ENCODE measurements at regions not wholly inside any gene's neighbourhood (a gene's known extent, or its start where the extent isn't known, plus 50 kb on each side); places are given as distances from the start of the nearest gene placed in this dataset.

DNA sequence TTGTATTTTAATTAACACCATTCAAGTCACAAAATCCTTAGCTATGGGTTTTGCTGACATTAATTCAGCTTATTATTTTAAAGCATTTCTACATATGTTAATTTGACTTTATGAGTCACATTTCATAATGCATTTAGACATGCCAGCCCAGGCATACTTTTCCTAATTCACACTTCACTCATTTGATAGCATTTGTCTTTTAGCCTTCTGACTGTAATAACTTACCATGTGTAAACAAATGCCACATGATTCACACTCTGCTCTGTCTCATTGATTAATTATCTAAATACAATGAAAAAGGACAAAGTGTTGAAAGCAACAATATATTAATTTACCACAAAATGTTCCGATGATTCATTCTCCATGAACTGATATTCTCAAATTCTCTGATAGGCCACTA is 927.8 kb upstream of the EPHA6 start:
- no peak for DNase-seq

DNA sequence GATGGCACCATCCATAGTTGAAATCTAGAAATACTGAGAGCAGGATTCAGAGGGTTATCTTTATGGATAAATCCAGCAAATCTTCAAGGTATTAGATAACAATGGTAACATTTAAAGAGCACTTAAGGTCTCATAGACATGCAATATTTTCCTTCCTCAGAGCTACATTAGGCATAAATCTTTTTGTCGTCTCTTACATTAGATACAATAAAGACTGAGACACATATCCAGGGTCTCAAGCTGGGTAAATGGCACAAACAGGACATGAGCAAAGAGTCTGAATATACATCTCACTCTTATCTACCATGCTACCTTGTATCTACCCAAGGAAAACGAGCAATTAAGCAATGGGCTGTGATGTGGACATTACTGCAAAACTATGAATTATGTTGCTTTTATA is 927.3 kb upstream of the EPHA6 start:
- no peak for DNase-seq

DNA sequence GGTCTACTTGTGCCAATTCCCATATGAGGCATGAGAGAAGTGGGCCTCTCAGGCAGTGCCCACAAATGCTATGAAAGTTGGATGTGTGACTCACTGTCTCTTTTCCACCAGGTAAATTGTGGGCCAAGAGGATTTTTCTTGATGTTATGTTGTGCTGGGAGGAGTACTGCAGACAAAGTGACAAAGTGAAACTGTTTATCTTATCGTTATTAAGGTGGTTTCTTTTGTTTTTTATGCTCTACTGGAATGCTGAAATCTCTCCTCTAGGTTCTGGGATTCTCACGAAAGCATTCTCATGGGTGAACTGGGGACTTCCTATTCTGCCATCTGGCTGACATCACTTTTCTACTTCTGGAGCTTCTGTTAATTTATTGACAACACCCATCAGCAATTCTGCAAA is 919.6 kb upstream of the EPHA6 start:
- DNase-seq: no peak

DNA sequence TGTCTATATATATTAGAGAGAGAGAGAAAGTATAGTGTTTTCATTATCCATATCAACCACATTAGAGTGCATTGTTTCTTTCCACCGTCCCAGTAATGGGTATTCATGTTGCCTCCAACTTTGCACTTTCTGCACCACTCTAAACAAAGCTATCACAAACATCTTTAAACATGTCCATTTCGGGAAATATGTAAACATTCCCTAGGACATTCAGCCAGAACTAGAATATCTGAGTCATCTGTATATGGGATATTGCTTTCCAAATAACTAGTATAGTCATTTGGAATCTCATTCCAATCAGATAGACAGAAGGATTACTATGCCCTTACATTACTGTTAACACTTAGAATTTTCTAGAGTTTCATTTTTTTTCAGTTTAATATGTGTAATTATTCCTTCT is 914.9 kb upstream of the EPHA6 start:
- no peak for DNase-seq

DNA sequence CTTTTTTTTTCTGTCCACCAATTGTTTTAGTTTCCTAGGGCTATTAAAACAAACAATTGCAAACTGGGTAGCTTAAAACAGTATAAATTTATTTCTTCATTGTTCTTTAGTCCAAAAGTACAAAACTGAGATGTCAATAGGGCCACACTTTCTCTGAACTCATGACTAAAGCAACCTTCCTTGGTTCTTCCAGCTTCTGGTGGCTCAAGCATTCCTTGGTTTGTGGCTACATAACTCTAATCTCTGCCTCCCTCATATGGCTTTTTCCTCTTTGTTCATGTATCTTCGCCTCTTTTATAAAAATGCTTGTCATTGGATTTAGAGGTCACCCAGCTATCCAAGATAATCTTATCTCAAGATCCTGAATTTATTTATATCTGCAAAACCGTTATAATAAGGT is 914.5 kb upstream of the EPHA6 start:
- DNase-seq: no peak

DNA sequence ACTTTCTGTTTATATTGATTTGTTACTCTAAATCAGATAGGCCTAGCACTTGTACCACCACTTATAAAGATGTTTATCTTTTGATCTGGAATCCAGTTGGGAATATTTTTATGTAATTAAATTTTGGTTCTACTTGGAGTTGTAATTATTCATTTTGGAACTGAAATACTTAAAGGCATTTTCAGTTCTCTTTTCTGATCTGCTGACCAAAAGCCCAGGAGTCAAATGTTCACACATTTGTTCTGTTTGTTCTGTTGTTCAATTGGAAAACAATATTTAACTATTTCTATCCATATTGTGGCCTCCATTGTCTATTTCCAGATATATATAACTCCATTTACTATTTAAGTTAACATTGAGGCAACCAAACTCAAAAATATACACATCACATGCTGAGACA is 912.4 kb upstream of the EPHA6 start:
- no peak for DNase-seq

DNA sequence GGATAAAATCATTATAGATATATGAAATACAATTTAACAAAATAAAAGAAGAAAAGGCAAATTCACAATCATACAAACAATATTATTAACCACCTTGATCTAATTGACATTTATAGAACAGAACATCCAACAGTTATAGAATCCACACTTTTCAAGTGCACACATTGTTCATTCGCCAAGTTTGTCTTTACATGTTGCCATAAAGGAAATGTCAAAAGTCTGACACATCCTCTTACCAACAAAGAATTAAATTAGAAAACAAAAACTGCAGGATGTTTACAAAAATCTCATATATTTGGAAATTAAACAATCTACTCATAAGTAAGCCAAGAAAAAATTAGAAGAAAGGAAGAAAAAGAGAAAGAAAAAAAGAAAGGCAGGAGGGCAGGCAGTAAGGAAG is 909.2 kb upstream of the EPHA6 start:
- DNase-seq: no peak

DNA sequence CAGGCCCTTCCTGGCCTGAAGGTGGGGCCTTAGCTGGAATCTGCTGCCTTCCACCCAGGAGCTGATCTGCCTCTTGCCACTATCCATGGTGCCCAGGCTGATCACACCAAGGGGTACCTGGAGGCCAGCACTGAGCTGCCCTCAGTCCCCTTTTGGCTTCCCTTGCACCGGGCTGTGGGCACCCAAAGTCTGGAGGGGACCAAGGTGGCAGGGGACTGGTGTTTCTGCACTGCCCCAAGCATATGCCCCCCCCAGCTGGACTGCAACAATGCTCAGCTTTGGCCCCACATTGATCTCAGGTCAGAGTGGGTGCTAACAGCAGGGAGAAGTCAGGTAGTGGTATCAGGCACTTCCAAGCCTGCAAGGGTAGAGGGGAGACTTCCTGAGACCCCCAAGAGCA is 902.6 kb upstream of the EPHA6 start:
- no peak for DNase-seq

DNA sequence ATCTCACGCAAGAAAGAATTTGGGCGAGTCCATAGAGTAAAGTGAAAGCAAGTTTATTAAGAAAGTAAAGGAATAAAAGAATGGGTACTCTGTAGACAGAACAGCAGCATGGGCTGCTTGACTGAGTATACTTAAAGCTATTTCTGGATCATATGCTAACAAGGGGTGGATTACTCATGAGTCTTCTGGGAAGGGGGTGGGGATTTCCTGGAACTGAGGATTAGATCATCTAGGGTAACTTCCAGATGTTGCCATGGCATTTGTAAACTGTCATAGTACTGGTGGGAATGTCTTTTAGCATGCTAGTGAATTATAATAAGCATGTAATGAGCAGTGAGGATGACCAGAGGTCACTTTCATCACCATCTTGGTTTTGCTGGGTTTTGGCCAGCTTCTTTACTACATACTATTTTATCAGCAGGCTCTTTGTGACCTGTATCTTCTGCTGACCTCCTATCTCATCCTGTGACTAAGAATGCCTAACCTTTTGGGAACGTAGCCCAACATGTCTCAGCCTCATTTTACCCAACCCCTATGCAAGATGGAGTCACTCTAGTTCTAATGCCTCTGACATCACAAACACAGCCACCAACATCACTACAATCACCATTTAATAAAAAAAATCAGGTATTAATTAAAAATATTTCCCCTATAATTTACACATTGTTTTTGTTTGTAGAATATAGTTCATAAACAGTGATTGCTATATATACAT is 890.7 kb upstream of the EPHA6 start:
- no peak for DNase-seq

DNA sequence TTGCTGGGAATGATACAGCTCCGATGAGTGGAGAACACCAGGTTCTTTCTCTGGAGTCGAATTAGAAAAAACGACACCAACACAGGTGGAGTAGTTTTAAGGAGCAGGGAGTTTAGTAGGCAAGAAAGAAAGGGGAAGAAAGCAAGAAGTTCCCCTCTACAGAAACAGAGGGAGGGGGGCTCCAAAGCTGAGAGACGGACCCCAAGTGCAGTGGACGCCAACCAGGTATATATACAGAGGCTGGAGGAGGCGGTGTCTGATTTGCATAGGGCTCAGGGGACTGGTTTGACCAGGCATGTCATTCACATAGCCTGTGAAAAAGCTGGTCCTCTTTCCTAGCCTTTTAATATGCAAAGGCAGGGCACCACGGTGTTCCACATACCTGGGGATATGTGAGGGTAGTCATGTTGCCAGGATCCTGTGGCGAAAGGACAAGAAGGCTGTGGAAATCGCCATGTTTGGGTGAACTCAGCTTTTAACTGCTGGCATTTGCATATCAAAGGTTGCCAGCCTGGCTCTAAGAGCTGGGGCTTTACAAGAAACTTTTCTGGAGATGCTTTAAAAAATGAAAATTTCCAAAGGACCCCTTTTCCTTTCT is 887.4 kb upstream of the EPHA6 start:
- no peak for DNase-seq

DNA sequence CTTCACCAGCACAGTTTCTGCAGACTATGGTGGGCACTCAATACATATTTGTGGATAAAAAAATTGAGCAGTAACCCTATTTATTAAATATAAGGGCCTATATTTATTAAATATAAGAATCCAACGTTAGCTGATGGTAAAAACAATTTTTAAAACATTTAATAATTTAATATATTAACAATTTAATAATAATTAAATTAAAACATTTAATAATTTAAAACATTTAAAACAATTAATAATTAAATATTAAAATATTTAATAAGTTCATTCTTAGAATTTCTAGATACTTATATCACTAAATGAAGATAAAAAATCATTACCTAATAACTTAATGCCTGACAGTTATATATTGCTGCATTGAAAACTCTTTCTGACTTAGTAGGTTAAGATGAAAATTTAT is 880.2 kb upstream of the EPHA6 start:
- no peak for DNase-seq

DNA sequence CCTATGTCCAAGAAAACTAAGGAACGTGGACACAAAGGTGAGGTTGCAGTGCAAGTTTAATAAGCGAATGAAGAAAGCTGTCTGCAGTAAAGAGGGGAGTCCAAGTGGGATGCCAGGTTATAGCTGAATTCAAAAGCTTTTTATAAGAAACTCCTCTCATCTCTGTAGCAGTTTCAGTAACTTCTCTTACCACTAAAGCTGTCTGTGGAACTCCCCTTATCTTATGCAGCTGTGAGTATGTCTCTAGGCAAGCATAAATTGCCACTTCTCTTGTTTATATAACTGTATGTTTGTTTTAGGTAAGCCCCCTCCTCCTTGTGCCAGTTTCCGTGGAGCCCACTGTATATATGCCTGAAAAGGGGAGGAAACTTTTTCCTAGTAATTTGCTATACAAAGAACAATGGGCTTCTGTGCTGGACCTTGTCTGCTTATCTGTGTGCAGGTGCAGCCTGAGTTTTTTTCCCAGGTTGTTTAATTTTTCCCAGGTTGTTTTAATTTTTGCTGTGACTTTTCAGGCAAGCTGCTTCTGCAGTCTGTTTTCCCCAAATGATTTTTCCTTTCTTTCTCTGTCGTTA is 875.1 kb upstream of the EPHA6 start:
- no peak for DNase-seq

DNA sequence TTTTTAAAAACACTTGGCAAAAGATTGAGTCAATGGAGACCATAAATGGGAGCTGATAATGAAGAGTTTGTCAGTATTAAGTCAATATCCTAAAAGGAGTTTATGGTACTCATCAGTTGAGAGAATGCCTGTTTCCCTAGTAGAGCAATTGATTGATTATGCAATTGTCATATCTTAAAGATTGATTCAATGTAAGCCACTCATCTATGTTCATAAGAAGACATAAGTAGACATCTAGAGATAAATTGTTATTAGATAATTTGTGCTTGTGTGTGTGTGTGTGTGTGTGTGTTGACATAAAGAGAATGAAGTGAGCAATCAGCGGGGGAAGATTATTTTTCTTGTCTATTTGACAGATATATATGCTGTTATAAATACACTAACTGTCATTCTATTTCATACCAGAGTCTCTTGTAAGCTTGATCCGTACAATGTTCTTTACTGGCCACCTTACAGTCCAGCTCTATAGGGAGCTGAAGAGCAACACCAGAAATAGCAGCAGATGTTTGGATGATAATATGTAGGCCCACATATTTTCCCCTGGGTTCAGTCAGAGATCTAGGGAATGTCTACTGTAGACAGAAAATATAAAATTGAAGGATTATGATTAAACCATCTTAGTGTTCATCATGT is 848.6 kb upstream of the EPHA6 start:
- no peak for DNase-seq

DNA sequence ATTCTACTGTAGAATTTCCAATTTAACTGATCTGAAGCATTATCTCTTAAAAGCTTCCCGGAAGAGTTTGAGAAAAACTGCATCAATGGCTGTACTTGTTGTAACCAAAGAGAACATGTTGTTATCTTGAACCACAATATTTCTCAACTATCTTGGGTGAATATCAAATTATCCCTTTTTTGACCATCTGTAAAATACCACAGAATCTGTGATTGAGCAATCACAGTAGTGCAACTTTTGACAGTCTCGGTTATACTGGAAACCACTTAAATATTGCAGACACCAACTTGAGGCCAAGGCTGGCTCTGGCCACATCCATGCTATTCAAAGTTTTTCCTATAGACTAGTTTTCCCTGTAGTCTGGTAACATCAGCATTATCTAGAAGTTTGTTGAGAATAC is 842.8 kb upstream of the EPHA6 start:
- DNase-seq: no peak

DNA sequence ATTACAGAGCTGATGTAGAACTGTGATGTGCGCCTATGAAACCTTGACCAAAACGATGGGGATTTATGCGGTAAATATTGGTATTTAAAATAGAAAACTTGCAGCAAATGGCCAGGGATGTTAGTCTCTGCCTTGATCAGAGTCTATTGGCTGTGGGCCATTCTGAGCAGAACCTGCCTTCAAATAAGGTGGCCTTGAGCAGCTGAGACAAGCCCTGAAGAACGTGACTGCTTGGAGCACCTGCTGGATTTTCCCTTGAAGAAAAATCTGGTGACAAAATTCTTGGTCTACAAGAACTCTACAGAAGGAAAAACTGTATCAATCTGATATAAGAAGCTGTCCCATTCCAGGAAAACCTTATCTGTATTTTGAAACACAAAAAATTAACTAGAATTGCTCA is 820.1 kb upstream of the EPHA6 start:
- DNase-seq: no peak

DNA sequence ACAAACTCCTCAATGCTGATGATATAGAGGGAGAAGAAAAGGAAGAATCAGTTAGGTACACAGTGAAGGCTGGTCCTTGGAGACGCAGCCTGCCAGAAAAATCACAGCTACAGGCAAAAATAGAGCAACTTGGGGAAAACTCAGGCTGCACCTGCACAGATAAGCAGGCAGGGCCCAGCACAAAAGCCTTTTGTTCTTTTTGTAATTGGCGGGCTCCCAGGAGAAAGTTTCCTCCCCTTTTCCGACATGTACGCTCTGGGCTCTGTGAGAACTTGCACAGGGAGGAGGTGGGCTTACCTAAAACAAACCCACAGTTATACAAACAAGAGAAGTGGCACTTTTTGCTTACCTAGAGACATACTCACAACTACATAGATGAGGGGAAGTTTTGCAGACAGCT is 813.4 kb upstream of the EPHA6 start:
- DNase-seq: no peak

DNA sequence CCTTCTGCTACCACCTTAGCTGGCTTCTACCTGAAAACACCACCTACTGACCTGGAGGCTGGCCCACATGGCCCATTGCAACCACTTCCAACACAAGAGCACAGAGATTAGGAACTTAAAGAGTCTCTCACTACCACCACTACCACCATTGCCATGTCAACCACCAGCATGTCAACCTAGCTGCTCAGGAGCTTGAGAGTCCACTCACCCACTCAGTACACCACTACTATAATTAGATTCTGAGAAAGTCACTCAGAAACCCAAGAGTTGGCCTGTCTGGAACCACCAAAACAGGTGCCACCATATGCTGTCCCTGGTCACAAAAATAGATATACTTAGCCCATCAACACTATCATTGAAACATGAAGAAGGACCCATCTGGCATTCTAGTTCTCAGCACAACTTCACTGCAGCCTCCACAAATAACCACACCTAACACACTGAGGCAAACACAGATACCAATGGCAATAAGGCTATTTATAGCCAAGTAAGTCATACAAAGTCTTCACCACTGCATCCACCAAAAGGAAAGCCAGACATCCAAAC is 806.7 kb upstream of the EPHA6 start:
- no peak for DNase-seq

DNA sequence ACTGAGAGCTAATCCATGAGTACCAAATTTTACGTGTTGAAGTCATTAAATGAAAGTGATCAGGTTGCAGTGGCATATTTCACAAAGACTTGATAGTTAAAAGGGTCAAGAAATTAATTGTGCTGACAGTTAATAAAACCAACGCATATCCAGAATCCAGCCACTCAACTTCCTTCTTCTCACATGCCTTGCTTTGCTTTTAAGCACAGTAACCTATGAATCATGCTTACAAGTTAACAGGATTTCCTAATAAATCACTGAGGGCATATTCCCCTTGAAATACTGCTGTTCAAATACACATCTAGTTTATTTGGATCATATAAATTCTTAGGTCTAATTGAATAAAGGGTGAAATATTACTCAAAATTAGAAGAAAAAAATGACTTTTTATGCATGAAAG is 801.5 kb upstream of the EPHA6 start:
- DNase-seq: no peak

DNA sequence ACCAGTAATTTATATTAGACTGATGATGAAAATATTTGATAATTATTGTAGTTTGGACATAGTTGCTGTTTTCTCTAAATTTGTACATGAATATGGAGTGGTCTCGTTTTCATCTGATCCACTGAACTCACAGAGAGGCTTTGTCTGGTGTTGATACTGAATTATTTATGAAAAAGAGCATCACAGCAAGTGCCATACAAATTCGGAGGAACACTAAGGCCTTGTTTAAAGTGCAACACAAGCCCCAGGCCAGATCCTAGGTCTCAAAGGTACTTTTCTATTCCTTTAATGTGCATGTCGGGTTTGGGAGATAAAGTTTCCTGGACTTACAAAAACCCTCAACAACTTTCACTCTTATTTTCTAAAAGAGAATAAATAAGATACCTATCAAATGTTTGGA is 796.8 kb upstream of the EPHA6 start:
- no peak for DNase-seq

DNA sequence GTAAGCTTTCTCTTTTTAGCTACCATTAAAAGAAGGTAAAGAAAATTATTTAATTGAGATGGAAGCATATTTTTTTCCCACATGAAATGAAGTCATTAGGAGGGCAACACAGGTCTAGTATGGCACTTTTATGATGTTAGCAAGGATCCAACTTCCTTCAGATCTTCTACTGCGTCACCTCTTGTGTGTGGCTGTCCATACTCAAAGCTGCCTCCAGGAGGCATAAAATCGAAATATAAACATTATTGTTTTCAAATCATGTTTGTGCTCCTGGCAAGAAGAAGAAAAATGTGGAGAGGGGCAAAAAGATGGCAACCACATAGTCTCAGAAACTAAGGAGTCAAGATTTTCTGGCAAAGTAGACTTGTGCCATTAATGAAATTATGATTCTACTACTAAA is 791.7 kb upstream of the EPHA6 start:
- no peak for DNase-seq

DNA sequence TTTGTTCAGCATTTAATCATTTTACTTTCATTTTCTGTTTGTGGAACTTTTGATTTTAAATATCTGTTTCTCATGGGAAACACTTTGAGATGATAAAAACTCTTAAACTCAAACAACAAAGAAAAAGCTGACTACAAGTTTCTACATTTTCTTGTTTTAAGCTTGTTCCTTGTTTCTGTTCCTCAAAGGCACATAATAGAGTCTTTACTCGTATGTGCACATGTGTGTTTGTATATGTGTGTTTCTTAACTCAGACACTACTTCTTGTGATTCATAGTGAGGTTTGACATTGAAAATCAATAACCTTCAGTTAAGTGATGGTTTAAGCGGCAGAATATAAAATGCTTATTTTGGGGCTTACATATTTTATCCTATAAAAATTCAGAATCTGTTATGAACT is 786.7 kb upstream of the EPHA6 start:
- no peak for DNase-seq

DNA sequence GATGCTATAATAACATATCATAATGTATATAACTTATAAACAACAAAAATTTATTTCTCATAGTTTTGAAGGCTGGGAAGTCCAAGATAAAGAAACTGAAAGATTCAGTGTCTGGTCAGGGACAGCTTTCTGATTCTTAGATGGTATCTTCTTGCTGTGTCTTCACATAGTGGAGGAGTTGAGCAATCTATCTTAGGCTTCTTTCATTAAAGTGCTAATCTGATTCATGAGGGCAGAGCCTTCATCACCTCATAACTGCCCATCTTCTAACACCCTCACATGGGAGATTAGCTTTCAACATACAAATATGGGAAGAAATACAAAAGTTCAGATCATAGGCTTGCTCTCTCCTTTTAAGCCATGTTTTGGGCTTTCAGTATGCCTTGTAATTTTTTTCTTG is 774.8 kb upstream of the EPHA6 start:
- no peak for DNase-seq

DNA sequence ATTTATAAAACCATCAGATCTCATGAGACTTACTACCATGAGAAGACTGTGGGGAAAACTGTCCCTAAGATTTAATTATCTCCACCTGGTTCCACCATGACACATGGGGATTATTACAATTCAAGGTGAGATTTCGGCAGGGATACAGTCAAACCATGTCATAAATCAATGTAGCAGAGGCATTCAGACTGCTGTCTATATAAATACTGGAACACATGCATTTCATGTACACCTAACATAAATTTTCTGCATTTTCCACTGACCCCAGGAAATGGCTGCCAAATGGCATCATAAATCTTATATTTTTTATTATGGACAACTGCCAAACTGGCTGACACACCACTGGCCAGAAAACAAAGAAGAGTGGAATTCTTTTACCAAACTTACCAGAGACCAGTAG is 755.1 kb upstream of the EPHA6 start:
- no peak for DNase-seq

DNA sequence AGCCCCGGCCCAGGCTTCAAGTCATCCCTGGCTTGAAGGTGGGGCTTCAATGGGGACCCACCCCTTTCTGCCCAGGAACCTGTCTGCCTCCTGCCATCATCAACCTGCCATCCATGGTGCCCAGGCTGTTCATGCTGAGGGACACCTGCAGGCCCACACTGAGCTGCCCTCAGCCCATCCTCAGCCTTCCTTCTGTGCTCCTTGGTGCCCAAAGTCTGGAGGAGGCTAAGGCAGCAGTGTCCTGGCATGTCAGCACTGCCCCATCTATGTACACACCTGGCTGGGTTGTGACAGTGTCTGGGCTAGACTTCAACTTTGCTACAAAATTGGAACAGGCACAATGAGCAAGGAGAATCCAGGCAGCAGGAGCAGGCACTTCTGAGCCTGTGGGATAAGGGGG is 745.3 kb upstream of the EPHA6 start:
- no peak for DNase-seq
